CD4-positive, alpha-beta T cell treated with Interferon gamma for 1 hour (primary cell): ENCODE measurements at regions not wholly inside any gene's neighbourhood (a gene's known extent, or its start where the extent isn't known, plus 50 kb on each side); places are given as distances from the start of the nearest gene placed in this dataset.

Experiments
- DNase-seq: peaks from one replicate; pipeline ENCODE4 v3.0.0-alpha.2; 2020

DNA sequence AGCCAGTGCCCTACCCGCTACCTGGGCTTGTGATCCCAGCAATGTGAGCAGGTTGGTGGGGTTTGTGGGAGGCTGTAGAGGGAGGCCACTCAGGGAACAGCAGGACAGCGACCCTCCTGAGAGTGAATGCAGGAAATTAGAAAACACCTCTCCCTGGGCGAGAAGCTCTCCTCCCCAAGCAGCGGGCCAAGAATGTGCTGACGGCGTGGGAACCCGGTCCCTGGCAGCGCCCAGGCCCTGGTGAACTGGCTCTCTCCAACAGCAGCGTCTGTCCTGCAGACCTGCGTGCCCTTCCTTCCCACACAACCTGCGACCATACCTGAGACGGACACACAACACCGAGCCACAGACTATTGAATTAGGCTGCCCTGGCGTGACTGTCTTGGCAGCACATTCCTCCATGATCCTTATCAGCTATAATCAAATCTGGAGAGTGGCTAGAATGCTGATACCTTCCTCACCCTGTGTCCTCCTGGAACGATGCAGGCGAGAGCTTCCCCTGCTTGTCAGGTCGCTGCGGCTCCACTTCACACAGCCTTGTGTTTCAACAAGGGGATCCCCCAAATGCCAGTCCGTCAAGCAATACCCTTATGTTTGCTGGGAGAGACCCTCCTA is 114.8 kb upstream of the GSC start:
- DNase-seq, result no peak

DNA sequence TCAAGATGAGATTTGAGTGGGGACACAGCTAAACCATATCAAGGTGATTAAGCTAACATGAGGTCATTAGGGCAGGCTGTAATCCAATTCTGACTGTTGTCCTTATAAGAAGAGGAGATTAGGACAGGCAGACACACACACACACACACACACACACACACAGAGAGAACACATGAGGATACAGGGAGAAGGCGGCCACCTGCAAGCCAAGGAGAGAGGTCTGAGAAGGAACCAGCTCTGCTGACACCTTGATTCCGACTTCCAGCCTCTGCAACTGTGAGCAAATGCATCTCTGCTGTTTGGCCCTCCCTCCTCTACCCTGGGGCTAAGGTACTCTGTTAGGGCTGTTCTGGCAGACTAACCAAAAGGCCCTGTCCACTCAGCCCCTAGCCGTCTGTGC is 112.5 kb upstream of the GSC start:
- no peak for DNase-seq

DNA sequence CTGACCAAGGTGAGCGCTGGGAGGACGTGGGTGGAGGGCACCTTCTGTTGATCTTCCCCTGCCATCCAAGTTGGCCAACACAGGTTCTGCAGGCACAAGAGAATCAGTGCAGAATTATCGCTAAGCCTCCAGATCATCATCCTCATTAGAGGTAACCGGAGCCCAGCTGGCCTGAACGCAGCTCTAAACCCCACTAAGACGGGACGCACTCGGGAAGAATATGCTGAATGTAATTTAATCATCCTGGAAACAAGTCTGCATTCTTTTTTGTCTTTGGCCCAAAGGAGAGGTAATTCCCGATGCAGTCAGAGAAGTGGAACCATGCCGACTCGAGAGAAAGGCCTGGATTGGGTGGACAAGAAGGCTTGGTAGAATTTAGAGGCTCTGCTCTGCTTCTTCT is 111.0 kb upstream of the GSC start:
- DNase-seq, result no peak

DNA sequence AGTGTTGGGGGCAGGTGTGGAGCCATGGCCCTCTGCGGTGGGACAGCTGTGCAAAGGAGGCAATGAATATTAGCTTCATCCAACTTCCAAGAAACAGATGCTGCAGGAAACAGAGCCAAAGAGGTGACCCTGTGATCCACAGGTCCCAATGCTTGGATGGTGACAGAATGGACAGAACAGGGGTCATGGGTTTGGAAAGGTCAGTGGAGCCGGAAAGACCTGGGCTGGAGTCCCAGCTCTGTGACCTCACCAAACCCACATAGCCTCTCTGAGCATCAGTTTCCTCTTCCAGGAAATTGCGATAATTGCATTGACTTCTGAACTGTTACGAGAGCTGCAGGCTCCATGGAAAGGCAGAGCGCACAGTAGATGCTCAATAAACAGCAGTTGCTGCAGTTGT is 110.2 kb upstream of the GSC start:
- DNase-seq, result no peak

DNA sequence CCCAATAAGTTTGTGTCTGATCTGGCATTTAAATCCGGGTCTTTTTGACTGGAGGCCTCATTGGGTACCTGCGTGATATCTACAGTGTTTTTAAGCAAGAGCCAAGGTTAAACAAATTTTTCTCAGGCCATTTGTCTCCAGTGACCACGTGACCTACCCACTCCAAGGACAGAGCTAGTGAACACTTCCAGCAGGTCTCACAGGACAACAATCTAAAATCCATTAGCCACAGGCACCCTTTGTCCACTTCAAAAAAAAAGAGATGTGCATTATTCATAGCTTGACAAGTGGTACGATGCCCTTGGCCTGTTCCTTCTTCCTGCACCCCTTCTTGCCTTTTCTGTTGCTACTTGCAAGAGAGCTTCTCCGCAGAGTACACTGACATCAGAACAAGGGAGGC is 109.6 kb upstream of the GSC start:
- DNase-seq, result no peak

DNA sequence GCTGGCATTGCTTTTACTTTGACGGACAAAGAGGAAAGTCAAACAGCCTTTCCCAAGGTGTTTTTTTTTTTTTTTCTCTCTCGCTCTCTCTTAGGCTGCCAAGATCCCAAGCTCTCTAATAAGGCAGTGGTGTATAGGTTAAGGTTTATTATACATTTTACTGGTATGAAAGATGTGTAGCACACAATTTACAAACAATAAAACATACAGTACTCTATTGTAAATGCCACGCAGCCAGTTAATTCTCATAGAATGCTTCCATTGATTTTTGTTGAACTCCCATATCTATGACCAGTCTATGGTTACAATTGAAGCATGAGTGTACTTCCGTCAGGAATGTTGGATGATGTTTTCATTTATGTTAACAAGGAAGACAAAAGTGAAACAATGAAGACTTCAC is 106.4 kb upstream of the GSC start:
- DNase-seq, result no peak

DNA sequence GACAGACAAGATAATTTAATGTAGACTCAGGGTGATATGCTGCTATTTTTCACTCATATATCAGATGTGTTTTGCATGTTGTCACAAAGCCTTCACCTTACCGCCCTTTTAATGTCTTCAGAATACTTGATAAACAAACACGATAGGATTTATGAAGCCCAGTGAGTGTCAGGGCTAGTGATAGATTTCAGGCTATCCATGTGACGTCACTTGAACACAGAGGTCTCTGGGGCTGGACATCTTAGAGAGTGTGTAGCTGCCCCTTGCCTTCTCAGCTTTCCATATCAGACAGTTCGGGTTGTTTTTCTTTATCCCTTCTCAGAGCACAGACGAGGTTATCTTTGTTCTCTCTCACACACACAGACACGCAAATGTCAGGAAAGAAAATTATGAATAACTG is 105.3 kb upstream of the GSC start:
- DNase-seq, result no peak

DNA sequence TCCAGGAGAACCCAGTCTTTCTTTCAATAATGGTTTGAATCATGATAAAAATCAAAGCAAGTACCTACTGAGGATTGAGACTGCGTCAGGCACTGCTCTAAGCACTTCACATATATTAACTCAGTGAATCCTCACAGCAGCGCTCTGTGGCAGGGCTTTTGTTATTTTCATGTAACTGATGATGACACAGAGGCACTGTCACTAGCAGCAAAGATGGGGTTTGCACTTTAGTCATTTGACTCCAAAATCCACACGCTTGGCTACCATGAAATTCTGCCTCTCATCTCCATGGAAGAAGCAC is 98.8 kb upstream of the GSC start:
- no peak for DNase-seq

DNA sequence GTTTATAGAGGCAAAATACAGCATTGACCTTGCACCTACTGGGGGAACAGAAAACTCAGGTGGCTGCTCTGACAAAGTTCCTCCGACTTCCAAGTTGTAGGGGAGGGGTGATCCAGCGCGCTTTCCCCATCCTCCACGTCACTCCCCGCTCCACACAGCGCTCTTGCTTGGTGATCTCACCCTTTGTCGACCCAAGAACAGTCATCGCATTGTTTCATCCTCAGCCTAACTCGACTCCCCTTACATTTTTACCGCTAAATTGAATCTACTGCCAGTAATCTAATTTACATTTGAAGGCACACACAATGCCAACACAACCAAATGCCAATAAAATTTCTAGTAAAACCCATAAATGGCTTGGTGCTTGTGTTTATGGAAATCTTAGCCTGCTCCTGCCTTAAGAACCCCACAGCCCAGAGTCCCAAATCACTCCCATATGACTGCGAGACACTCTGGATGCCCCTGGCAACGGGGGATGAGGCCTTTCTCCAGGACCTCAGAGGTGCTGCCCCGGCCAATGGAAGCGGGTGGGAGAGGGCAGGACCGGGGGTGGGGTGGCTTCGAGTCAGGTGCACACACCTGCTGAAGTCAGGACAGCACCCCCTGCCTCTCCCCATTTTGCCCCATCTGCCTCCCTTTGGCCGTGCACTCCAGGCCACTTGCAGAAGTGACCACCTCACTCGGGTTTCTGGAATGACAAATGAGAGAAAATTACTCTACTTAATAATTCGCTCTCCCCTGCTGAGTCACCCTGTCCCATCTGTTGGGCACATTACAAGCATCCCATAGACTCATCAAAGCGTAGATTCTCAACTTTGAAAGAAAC is 98.2 kb upstream of the GSC start:
- DNase-seq, result no peak

DNA sequence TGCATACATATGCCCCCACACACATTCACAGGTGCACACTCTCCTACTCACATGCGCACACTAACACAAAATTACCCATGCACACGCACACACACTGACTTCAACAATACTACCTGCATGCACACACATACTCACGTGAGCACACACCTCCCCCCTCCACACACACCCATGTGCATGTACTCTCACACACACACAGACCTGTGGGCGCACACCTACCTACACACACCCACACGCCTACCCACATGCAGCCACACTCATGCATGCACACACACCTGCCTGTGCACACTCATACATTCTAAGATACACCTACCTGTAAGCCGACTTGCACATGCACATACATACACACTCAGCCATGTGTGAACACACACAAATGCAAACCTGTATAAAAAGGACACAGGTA is 97.3 kb upstream of the GSC start:
- no peak for DNase-seq

DNA sequence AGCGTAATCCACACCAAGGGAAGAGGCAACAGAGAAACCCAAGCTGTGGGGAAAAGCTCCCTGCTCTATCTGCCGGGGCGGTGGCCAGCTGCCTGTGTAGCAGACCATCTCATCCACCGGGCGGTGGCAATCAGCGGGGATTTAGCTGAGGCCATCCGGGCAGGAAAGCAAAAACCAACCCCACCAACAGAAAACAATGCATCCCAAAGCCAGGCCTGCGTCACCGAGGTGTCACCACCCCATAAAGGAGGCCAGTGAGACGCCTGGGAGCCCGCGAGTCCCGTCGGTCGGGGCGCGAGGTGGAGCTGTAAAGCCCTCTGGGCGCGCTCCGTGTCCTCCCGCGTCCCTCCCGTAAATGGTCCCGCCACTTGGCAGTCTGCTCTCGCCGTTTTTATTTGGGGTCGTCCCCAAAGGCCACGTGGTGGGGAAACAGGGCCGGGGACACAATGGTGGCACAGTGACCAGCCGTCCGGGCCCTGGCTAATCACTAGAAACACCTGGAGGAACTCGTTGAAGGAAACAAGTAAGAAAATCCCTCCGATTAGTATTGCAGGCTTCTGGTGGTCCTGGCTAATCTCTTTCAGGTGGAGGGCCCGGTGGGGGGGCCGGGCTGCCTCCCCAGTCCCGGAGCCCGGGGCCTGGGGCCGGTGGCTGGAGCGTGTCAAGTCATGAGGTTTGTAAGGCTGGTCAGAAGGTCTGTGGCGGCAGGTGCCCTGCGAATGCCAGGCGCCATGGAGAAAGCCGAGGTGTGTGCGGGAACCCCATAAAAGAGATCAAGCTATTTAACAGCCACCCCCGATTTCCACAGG is 94.7 kb upstream of the GSC start:
- DNase-seq, result no peak

DNA sequence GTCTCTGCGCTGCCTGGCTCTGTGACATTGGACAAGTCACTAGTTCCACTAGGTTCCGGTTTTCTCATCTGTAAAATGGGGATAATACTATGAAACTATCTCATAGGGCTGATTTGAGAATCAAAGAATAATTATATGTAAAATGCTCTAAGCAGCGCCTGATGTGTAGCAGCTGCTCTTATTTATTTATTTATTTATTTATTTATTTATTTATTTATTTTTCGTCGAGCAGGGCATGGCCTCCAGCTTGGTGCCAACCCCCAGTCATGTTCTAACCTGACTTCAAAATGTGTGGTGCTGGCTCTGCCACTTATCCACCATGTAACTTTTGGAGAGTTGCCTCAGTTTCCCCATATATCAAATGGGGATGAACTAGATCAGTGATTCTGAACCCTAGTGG is 93.5 kb upstream of the GSC start:
- DNase-seq, result no peak

DNA sequence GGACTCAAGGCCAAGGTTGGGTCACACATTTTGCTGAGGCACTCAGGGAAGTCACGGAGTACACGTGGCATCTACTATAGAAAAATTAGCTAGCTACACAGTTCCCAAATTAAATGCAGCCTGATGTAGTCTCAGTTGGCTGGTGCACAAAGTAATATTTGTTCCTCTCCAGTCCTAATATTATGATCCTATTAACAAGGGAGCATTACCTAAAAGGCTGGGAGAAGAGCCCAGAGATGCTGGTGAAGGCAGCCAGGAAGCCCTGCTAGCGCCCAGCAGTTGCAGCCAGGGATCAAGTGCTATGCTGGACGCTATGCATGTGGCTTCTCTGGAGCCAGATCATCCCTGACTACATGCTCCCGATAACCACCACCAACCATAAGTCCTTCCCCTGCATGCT is 88.0 kb upstream of the GSC start:
- DNase-seq, result no peak

DNA sequence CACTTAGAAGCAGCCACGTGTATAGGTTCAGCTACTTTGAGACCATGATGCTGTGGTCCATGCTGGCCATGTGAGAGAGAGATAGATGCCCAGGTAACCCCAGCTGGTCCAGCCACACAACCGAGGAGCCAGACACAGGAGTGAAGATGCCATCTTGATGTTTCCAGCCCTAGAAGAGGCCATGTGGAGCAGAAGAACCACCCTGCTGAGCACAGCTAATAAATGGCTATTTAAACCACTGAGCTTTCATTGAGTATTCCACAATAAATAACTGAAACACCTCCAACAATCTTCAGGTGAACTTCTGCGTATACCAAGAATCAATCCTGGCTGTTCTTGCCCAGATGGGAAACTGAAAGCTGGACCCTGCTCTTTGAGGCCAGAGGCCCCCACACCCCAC is 84.0 kb upstream of the GSC start:
- no peak for DNase-seq

DNA sequence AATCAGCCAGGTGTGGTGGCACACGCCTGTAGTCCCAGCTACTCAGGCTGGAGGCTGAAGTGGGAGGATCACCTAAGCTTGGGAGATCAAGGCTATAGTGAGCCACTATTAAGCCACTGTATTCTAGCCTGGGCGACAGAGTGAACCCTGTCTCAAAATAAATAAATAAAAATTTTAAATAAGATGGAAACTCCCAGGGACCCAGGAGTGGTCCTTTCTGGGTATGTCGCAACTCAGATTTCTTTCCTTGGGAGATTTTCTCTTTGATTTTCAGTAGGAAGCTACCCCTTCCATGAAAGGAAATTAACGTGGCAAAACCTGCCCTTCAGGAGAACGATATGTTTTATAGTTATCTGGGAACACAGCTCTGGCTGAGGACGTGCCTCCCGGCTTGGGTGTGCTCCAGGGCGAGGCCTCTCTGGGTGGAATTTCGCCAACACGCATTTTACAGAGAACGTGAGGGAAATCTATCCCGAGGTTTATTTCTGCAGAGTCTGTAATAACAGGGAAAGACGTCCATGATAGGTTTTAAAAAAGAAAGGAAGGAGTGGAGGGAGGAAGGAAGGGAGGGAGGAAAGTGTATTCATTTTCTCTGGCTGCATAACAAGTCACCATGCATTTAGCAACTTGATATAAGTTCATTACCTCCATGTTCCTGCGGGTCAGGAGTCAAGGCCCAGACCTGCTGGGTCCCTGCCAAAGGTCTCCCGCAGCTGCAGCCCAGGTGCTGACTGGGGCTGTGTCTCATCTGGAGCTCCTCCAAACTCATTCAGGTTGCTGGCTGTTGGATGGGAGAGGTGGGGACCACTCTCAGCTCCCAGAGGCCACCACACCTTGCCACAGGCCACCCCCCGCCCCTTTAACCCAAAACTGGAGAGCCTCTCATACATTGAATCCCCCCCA is 80.6 kb upstream of the GSC start:
- DNase-seq, result no peak

DNA sequence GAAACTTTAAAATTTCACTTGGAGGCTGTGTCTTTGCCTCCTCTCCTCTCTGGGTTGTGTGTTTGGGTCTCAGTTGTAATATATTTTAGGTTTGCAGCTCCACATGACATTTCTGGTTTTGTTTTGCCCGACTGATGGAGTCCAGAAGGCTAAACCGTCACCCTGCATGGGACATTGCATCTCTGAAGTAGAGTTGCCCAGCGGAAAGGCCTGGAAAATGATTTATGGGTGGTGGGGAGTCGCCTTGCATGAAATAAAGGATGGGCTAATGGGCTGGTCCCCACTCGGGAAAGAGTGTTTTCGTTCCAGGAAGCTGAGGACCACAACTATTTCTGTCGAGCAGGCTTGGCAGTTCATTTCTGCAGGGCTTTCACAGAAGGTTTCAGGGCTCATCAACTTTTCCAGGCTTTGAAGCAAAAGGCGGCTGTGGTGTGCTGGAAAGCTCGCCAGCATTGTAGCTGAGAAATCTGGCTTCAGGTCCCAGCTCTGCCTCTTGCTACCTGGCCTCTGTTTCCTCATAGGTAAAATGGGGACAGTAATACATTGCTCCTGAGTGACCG is 74.8 kb upstream of the GSC start:
- DNase-seq, result no peak

DNA sequence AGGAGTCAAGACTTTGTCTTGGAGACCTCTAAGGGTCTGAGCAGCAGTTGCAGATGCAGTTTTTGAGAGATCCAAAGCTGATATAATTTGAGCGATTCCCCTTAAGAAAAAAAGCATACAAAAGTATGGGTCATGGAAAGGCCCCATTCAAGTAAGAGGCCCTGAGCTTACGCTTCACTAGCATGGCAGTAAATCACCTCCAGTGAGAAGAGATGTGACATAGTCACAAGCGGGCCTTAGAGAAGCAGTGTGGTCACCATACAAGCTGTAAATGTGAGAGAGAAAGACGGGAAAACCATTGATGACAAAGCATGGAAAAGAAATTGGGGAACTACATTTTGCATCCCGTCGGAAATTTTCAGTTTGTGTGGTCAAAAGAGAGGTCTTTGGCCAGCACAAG is 70.6 kb upstream of the GSC start:
- no peak for DNase-seq

DNA sequence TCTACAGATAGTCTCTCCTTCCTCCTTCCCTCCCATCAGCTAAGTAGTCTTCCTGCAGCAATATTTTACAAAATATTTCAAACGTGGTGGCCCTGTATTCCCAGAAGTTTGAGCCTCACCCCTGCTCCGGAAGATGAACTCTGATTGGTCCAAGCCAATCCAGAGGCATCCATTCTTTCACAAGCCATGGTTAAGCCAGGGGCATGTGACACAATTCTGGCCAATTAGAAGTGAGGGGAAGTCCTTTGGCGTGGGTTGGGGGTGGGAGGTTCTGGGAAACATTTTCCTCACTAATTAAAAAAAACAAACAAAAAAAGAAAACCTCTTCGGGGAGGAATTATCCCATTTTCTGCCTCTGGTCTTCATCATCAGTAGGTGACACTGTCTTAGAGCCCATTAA is 69.4 kb upstream of the GSC start:
- no peak for DNase-seq

DNA sequence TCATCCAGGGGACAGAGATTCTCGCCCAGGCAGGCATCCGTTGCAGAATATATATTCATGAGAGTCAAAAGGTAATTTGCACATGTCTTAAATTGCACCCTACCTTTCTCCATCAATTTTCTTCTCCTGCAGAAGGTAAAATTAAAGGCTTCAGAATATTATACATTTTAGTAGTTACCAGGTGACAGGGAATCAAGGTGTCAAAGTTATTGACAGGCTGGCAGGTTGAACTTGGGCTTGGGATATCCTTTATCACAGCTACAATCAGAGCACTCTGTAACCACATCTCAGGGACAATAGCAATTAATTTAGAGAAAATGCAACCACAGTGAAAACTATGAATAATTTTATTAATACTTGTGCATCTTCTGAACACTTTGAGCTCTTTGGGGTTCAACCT is 66.9 kb upstream of the GSC start:
- no peak for DNase-seq

DNA sequence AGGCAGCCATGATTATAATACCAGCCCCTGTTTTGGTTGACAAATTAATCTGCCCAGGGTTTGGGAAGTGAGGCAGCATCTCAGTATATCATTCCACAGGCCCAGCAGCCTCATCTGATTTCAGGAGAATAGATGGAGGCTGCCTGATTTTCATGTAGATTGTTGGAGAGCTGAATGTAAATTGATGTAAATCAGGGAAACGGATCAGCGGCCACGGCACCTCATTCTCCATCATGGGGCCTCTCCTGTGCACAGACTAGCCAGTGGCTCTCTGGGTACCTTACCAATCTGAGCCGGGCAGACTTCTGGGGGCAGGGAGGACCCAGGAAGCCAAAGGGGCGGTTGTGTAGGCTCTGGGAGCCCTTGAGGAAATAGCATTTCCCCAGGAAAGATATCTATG is 63.7 kb upstream of the GSC start:
- DNase-seq, result no peak

DNA sequence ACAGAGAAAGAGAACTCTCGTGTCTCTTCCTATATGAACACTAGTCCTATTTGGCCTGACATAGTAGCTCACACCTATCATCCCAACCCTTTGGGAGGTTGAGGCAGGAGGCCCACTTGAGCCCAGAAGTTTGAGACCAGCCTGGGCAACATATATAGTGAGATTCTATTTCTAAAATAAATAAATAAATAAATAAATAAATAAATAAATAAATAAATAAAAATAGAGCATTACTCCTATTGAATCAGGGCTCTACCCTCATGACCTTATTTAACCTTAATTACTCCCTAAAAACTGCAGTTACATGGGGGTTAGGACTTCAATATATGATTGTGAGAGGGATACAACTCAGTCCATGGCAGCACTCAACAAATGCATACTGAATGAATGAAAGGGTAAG is 61.2 kb upstream of the GSC start:
- DNase-seq, result no peak

DNA sequence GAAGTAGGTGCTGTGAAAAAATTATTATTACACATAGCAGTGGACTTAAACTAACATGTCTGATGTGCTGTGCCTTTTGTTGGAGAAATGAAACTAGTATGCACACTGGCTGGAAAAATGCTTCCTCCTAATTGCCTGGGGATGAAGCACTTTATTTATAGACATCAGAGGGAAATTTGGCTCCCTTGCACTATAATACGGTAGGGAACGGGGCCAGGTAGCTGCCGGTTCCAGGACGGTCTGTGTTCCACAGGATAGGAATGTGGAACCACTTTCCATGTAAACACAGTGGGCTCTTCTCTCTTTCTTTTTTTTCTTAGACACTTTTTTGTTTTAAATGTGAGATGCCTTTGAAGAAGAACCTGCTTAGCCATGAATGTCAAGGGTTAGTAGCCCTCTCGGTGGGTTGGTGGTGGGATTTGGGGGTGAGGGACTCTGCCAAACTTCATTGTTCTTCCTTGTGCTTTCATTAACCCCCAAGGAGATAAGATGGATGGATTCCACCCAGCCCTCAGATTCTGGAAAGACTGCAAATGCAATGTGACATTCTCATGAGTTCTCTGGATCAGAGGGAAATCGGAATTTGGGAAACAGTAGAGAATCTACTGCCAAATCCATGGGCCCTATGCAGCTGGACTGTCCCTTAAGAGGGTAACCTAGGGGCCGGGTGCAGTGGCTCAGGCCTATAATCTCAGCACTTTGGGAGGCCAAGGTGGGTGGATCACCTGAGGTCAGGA is 58.0 kb upstream of the GSC start:
- no peak for DNase-seq
